Bronchial epithelial cell (primary cell): ENCODE measurements at regions not wholly inside any gene's neighbourhood (a gene's known extent, or its start where the extent isn't known, plus 50 kb on each side); places are given as distances from the start of the nearest gene placed in this dataset.

Experiments used
- DNase-seq: peaks from one replicate; pipeline ENCODE4 v3.0.0-alpha.2; 2010; ENCODE audit warnings: low read depth
- FAIRE-seq: peaks from 2 replicates; lab custom pipeline; 2011; peaks lifted over from hg19 to GRCh38; lab: Jason Lieb, UNC
- H3K27me3 ChIP-seq: 2 replicates; pipeline ENCODE4 v1.5.1; 2011; ENCODE audit warnings: low read length; ENCODE audit not compliant: control insufficient read depth, insufficient read depth
- H3K36me3 ChIP-seq: 2 replicates; pipeline ENCODE4 v1.5.1; 2011; ENCODE audit warnings: low read length; ENCODE audit not compliant: control insufficient read depth, insufficient read depth
- H3K4me3 ChIP-seq: 2 replicates; pipeline ENCODE4 v1.5.1; 2011; ENCODE audit warnings: mild to moderate bottlenecking, low read depth, low read length, control low read depth
- TF ChIP-seq, protein P1 (sequence below): IDR thresholded peaks from 2 replicates; pipeline ENCODE4 v1.5.1; 2011; ENCODE audit warnings: mild to moderate bottlenecking, moderate library complexity, low read length, control low read depth, inconsistent platforms; ENCODE audit not compliant: insufficient read depth, severe bottlenecking

DNA sequence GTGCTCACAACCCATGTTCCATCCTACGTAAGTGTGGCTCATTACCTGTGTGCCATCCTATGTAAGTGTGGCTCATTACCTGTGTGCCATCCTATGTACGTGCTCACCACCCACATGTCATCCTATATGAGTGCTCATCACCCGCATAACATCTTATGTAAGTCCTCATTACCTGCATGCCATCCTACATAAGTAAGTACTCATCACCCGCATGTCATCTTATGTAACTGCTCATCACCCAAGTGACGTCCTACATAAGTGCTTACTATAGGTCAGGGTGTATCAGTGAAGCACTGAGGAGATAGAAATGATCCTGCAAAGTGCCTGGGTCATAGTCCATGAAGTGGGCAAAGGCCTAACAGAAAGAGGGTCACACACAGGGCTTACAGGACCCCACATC, 93.1 kb downstream of the AXIN2 start:
- TF ChIP-seq, protein P1, sequence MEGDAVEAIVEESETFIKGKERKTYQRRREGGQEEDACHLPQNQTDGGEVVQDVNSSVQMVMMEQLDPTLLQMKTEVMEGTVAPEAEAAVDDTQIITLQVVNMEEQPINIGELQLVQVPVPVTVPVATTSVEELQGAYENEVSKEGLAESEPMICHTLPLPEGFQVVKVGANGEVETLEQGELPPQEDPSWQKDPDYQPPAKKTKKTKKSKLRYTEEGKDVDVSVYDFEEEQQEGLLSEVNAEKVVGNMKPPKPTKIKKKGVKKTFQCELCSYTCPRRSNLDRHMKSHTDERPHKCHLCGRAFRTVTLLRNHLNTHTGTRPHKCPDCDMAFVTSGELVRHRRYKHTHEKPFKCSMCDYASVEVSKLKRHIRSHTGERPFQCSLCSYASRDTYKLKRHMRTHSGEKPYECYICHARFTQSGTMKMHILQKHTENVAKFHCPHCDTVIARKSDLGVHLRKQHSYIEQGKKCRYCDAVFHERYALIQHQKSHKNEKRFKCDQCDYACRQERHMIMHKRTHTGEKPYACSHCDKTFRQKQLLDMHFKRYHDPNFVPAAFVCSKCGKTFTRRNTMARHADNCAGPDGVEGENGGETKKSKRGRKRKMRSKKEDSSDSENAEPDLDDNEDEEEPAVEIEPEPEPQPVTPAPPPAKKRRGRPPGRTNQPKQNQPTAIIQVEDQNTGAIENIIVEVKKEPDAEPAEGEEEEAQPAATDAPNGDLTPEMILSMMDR = no peak
- no peak for DNase-seq
- no peak overlapping the region for H3K4me3 ChIP-seq
- H3K36me3 ChIP-seq = no peaks in the 10 kb centered on the region
- FAIRE-seq = no peak
- H3K27me3 ChIP-seq = no peaks in the 10 kb centered on the region

DNA sequence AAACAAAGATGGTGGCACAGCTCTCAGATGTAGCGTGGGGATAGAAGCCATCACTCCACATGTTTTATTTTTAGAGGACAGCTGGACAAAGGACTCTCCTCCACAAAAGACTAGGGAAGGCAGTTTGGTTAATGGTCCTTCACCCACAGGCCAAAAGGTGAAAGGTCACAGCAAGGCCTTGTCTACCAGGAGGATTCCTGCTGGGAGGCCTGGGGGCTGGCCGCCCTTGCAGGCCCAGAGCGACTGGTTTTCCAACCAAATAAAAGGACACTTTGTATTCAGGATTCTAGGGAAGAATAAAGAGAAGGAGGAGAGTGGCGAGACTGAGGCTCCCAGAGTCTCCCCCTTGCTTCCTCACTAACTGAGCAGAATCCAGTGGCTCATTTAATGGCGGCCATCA, 94.3 kb downstream of the AXIN2 start:
- no peak for FAIRE-seq
- no peaks in the 10 kb centered on the region for H3K27me3 ChIP-seq
- no peak overlapping the region for H3K4me3 ChIP-seq
- H3K36me3 ChIP-seq = no peaks in the 10 kb centered on the region
- TF ChIP-seq, protein P1 = no peak
- DNase-seq = no peak

DNA sequence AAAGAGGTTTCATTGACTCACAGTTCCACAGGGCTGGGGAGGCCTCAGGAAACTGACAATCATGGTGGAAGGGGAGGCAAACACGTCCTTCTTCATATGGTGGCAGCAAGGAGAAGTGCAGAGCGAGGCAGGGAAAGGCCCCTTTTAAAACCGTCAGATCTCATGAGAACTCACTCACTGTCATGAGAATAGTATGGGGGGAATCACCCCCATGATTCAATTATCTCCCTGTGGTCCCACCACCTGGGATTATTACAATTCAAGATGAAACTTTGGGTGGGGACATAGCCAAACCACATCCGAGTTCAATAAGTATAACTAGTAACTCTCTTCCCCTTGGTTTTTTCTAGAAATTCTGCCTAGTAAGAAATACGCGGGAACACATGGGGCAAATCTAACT, 94.9 kb downstream of the AXIN2 start:
- Histone ChIP-seq H3K36me3 (no peaks in the 10 kb centered on the region), H3K27me3 (no peaks in the 10 kb centered on the region), H3K4me3 (no peak overlapping the region)
- TF ChIP-seq, protein P1 = no peak
- DNase-seq (no peak), FAIRE-seq (no peak)

DNA sequence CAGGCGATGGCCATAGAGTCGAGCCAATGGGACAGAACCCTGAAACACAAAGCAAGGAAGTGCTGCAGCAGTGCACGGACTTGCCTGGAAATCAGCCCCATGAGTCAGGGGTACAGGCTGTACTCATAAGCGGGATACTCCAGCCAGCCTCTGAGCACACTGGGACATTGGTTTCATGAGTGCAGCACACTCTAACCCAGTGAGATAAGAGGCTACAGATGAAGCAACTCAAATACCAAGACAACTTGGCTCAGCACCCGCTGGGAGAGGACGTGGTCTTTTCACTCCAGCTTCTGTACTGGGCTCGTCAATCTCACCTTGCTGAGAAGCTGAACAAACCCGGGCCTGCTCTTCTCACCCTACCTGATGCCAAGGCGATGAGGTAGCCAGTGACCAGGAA, 98.2 kb downstream of the AXIN2 start:
- Histone ChIP-seq H3K4me3 (no peak overlapping the region), H3K27me3 (no peaks in the 10 kb centered on the region), H3K36me3 (no peaks in the 10 kb centered on the region)
- TF ChIP-seq, protein P1 = no peak
- FAIRE-seq (no peak), DNase-seq (peak; percentile 90)

DNA sequence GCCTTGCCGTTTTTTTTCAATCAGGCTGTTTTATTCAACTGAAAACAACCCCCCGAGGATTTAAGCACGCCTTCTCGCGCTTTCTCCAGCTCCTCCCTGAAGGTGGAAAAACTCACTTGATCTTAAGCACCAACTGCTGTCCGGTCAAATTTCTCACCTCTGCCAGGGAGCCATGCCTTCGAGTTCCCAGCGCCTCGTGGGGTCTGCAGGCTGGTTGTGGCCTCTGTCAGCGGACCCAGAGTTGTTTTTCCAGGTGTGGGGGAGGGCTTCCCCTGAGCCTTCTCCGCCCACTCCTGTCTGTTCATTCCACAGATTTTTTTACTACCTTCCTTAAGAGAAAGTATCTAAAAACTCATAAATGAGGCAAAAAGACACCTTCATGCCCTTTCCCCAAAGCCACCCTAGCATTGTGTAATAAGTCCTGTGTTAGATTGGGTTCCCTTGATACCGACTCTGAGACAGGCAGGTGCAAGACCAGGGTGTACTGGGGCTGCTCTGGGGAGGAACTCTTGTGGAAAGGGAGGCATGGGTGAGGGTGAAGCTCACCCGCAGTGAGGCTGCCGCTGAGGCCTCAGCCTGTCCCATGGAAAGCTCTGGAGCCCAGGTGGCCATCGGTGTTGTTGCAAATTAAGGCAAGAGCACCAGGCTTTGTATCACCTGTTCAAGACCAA, 101.6 kb downstream of the AXIN2 start:
- no peaks in the 10 kb centered on the region for H3K36me3 ChIP-seq
- no peak overlapping the region for H3K4me3 ChIP-seq
- TF ChIP-seq, protein P1 = no peak
- DNase-seq = no peak
- FAIRE-seq = no peak
- H3K27me3 ChIP-seq = no peaks in the 10 kb centered on the region
